BLaER1 (cell line): ENCODE measurements at regions not wholly inside any gene's neighbourhood (a gene's known extent, or its start where the extent isn't known, plus 50 kb on each side); places are given as distances from the start of the nearest gene placed in this dataset.
"Not testable (repeated sequence)": the region's sequence is repeated elsewhere in the genome, so short reads cannot be mapped to it uniquely, and the experiment has no call there.

Experiments
- H3K27ac ChIP-seq: shearing (Covaris generic); formaldehyde crosslinking; 2 replicates; pipeline ENCODE4 v1.8.1; 2022
- H3K27me3 ChIP-seq: shearing (Covaris generic); formaldehyde crosslinking; 2 replicates; pipeline ENCODE4 v1.8.1; 2022
- H3K36me3 ChIP-seq: shearing (Covaris generic); formaldehyde crosslinking; 2 replicates; pipeline ENCODE4 v1.8.1; 2022
- H3K4me1 ChIP-seq: shearing (Covaris generic); formaldehyde crosslinking; 2 replicates; pipeline ENCODE4 v1.8.1; 2022
- H3K4me2 ChIP-seq: shearing (Covaris generic); formaldehyde crosslinking; 2 replicates; pipeline ENCODE4 v1.8.1; 2022
- H3K4me3 ChIP-seq: shearing (Covaris generic); formaldehyde crosslinking; 2 replicates; pipeline ENCODE4 v1.8.1; 2022
- H3K9ac ChIP-seq: shearing (Covaris generic); formaldehyde crosslinking; 2 replicates; pipeline ENCODE4 v1.8.1; 2022
- H3K9me3 ChIP-seq: shearing (Covaris generic); formaldehyde crosslinking; 2 replicates; pipeline ENCODE4 v1.8.1; 2022
- H4K20me1 ChIP-seq: shearing (Covaris generic); formaldehyde crosslinking; 2 replicates; pipeline ENCODE4 v1.8.1; 2022
- Cebpa-rat ChIP-seq: shearing (Covaris generic); IDR thresholded peaks from 2 replicates; pipeline ENCODE4 v1.8.1; 2022

DNA sequence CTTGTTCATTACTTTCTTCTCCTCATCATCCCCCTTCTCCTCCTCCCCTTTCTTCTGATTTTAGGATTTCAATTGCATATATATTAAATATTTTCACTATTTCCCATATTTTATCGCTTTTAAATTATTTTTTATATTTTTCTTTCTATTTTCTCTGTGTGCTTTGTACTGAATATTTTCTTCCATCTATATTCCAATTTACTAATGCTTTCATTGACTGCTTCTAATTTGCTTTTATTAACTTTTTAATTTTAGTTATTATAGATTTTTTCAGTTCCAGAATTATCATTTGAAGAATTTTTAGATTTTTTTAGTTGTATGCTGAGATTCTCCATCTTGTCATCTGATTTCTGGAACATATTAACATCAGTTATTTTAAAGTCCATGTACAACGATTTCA lies 83.2 kb upstream of the ST3GAL6 start:
- Histone ChIP-seq H3K27ac (no peak overlapping the region), H4K20me1 (no peaks in the 10 kb centered on the region), H3K4me1 (no peaks in the 10 kb centered on the region)

DNA sequence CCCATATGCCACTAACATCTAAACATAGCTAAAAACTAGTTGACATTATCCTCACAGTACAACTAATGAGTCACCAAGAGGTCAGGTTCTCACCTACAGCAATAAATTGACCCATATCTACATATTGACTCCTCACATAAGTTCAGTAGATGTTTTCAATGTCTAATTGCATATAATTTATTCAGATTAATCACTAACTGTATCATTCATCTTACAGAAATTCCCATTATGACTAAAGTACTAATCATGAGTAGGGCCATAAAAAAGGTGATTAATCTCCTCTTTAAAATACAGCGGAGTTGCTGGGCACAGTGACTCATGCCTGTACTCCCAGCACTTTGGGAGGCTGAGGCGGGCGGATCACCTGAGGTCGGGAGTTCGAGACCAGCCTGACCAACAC lies 82.4 kb upstream of the ST3GAL6 start:
- Histone ChIP-seq H4K20me1 (no peaks in the 10 kb centered on the region), H3K9me3 (no peaks in the 10 kb centered on the region), H3K27me3 (no peaks in the 10 kb centered on the region), H3K27ac (no peak overlapping the region), H3K36me3 (no peaks in the 10 kb centered on the region), H3K9ac (no peak overlapping the region), H3K4me2 (no peak overlapping the region), H3K4me1 (no peaks in the 10 kb centered on the region), H3K4me3 (no peak overlapping the region)
- TF ChIP-seq Cebpa-rat: no peak

More for the DNA sequence above, 83.2 kb upstream of the ST3GAL6 start:
- no peaks in the 10 kb centered on the region for H3K27me3 ChIP-seq
- no peaks in the 10 kb centered on the region for H3K36me3 ChIP-seq
- no peak overlapping the region for H3K4me2 ChIP-seq
- no peak for TF ChIP-seq Cebpa-rat
- H3K9ac ChIP-seq: no peak overlapping the region
- no peaks in the 10 kb centered on the region for H3K9me3 ChIP-seq
- H3K4me3 ChIP-seq: no peak overlapping the region

DNA sequence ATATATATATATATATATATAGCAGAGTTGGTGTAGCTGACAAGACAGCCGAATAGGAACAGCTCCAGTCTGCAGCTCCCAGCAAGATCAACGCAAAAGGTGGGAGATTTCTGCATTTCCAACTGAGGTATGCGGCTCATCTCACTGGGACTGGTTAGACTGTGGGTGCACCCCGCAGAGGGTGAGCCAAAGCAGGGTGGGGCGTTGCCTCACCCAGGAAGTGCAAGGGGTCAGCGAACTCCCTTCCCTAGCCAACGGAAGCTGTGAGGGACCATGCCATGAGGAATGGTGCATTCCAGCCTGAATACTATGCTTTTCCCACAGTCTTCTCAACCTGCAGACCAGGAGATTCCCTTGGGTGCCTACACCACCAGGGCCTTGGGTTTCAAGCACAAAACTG lies 81.7 kb upstream of the ST3GAL6 start:
- no peaks in the 10 kb centered on the region for H3K27me3 ChIP-seq
- H3K9ac ChIP-seq: no peak overlapping the region
- H3K4me3 ChIP-seq: no peak overlapping the region
- no peaks in the 10 kb centered on the region for H4K20me1 ChIP-seq
- no peak overlapping the region for H3K4me2 ChIP-seq
- TF ChIP-seq Cebpa-rat: no peak
- no peaks in the 10 kb centered on the region for H3K9me3 ChIP-seq
- no peaks in the 10 kb centered on the region for H3K36me3 ChIP-seq
- H3K27ac ChIP-seq: no peak overlapping the region
- H3K4me1 ChIP-seq: no peaks in the 10 kb centered on the region

DNA sequence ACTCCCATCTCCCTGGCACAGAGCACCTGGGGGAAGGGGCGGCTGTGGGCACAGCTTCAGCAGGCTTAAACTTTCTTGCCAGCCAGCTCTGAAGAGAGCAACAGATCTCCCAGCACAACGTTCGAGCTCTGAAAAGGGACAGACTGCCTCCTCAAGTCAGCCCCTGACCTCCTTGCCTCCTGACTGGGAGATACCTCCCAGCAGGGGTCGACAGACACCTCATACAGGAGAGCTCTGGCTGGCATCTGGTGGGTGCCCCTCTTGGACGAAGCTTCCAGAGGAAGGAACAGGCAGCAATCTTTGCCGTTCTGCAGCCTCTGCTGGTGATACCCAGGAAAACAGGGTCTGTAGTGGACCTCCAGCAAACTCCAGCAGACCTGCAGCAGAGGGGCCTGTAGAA lies 80.7 kb upstream of the ST3GAL6 start:
- H3K4me2 ChIP-seq, H3K27me3 ChIP-seq, H3K36me3 ChIP-seq, H3K9ac ChIP-seq, H4K20me1 ChIP-seq, H3K27ac ChIP-seq, H3K4me3 ChIP-seq, H3K4me1 ChIP-seq, H3K9me3 ChIP-seq: not testable (repeated sequence)

DNA sequence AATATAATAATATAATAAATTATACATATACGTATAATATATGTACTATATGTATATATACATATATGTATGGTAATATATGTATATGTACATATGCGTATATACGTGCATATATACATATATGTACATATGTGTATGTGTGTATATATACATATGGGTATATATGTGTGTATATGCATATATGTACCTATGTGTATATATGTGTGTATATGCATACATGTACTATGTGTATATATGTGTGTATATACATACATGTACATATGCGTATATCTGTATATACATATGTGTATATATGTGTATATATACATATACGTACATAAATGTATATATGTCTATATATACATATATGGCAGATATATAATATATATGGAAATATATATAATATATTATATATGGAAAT lies 74.8 kb upstream of the ST3GAL6 start:
- Histone ChIP-seq H4K20me1 (no peaks in the 10 kb centered on the region), H3K27ac (no peak overlapping the region), H3K27me3 (no peaks in the 10 kb centered on the region), H3K9me3 (peaks cover 7% of the 10 kb centered on the region; the same call in 1 of the 2 replicates), H3K4me3 (no peak overlapping the region), H3K9ac (no peak overlapping the region), H3K36me3 (no peaks in the 10 kb centered on the region), H3K4me1 (no peaks in the 10 kb centered on the region), H3K4me2 (no peak overlapping the region)
- no peak for TF ChIP-seq Cebpa-rat

- Histone ChIP-seq H3K27ac (no peak overlapping the region), H3K4me3 (no peak overlapping the region), H3K36me3 (no peaks in the 10 kb centered on the region), H4K20me1 (no peaks in the 10 kb centered on the region), H3K9me3 (peaks cover 7% of the 10 kb centered on the region; the same call in 1 of the 2 replicates), H3K27me3 (no peaks in the 10 kb centered on the region), H3K4me2 (no peak overlapping the region), H3K4me1 (no peaks in the 10 kb centered on the region), H3K9ac (no peak overlapping the region)
- TF ChIP-seq Cebpa-rat: no peak
These were observed 72.3 kb upstream of the ST3GAL6 start for GRCh38 chr3:98690876-98691275.

- H3K27me3 ChIP-seq: no peaks in the 10 kb centered on the region
- no peaks in the 10 kb centered on the region for H3K4me1 ChIP-seq
- H4K20me1 ChIP-seq: no peaks in the 10 kb centered on the region
- H3K4me2 ChIP-seq: no peak overlapping the region
- H3K36me3 ChIP-seq: no peaks in the 10 kb centered on the region
- no peak overlapping the region for H3K27ac ChIP-seq
- H3K4me3 ChIP-seq: no peak overlapping the region
- no peak for TF ChIP-seq Cebpa-rat
- no peak overlapping the region for H3K9ac ChIP-seq
- peaks cover 7% of the 10 kb centered on the region; the same call in 1 of the 2 replicates for H3K9me3 ChIP-seq
These were observed 71.2 kb upstream of the ST3GAL6 start for GRCh38 chr3:98691897-98692296.

DNA sequence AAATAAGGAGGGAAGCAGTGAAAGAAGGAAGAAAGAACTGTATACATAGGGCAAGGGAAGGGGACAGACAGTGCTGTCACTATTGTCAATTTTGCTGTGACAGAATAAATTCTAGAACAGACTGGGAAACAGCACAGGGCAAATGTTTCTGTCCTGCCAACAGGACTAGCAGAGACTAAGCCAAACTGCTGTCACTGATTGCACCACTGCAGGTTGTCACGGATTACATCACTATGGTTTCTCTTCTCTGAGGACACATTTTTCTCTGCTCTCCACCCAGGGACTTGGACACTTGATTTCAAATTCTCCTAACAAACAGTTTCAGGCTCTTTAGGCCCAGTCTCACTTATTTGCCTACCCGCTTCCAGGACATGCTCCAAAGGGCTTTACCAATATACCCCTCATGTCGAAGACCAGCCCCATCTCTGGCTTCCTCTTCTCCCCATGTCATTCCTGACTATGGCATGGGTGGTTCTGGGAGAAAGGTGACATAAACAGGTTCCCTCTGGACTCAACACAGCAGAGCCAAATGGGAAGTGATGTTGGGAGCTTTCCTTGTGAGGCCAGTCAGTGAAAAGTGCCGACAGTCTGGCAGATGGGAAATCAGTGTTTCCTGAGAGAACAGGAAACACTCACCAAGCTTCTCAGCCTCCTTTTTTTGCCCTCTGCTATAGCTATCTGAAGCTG lies 70.2 kb upstream of the ST3GAL6 start:
- no peaks in the 10 kb centered on the region for H4K20me1 ChIP-seq
- TF ChIP-seq Cebpa-rat: no peak
- no peak overlapping the region for H3K4me3 ChIP-seq
- no peaks in the 10 kb centered on the region for H3K36me3 ChIP-seq
- peaks cover 7% of the 10 kb centered on the region; the same call in 1 of the 2 replicates for H3K9me3 ChIP-seq
- H3K4me2 ChIP-seq: no peak overlapping the region
- no peak overlapping the region for H3K9ac ChIP-seq
- H3K27ac ChIP-seq: no peak overlapping the region
- no peaks in the 10 kb centered on the region for H3K27me3 ChIP-seq
- no peaks in the 10 kb centered on the region for H3K4me1 ChIP-seq

- TF ChIP-seq Cebpa-rat: no peak
- no peaks in the 10 kb centered on the region for H3K27me3 ChIP-seq
- H3K9me3 ChIP-seq: no peaks in the 10 kb centered on the region
- no peak overlapping the region for H3K9ac ChIP-seq
- H3K27ac ChIP-seq: no peak overlapping the region
- H3K4me3 ChIP-seq: no peak overlapping the region
- no peaks in the 10 kb centered on the region for H3K36me3 ChIP-seq
- no peak overlapping the region for H3K4me2 ChIP-seq
- no peaks in the 10 kb centered on the region for H4K20me1 ChIP-seq
- no peaks in the 10 kb centered on the region for H3K4me1 ChIP-seq
These were observed 67.3 kb upstream of the ST3GAL6 start for GRCh38 chr3:98695796-98696195.

DNA sequence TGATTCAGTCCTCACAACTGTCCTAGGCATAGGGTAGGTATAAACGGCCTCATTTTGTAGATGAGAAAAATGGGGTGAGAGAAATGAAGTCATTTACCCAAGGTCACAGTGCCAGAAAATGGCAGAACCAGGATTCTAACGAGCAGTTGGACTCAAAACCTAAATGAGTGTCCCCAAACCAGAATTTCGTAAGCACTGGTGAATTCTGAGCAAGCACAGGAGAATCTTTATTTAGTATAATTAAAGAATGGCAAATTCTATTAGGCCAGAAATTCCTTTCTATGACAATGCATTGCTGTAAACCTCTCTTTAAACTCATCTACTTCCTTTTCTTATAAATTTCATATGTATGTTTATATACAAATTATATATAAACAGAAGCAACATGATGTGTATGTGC lies 66.8 kb upstream of the ST3GAL6 start:
- not testable (repeated sequence) for H3K27me3 ChIP-seq, H3K4me2 ChIP-seq, H4K20me1 ChIP-seq, H3K36me3 ChIP-seq, H3K9ac ChIP-seq, H3K9me3 ChIP-seq, H3K4me3 ChIP-seq, H3K4me1 ChIP-seq, H3K27ac ChIP-seq

DNA sequence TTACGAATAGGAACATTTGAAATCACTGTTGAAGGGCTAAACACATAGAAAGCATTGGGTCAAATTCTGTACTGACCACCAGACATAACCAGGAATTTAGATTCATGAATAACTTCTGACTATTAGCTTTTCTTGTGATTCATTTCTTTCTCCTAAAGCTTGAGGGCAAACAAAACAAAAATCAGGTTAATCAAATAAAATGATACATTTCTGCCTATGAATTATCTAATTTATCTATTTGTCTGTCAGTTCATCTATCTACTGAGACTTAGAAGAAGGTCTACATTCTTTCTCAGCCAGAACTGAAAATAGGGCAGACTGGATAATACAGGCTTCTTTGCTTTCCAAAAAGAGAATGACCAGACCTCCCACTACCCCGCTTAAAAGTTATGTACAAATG lies 65.9 kb upstream of the ST3GAL6 start:
- no peak overlapping the region for H3K4me2 ChIP-seq
- no peaks in the 10 kb centered on the region for H3K36me3 ChIP-seq
- no peaks in the 10 kb centered on the region for H3K27me3 ChIP-seq
- H3K4me3 ChIP-seq: no peak overlapping the region
- TF ChIP-seq Cebpa-rat: no peak
- no peak overlapping the region for H3K9ac ChIP-seq
- no peaks in the 10 kb centered on the region for H3K9me3 ChIP-seq
- no peaks in the 10 kb centered on the region for H4K20me1 ChIP-seq
- no peak overlapping the region for H3K27ac ChIP-seq
- H3K4me1 ChIP-seq: no peaks in the 10 kb centered on the region
